H1 (cell line): ENCODE measurements at regions not wholly inside any gene's neighbourhood (a gene's known extent, or its start where the extent isn't known, plus 50 kb on each side); places are given as distances from the start of the nearest gene placed in this dataset.

Experiments used
- CTCF ChIA-PET: fragments of 300-600 bp; sonication (Branson Sonifier 250); formaldehyde crosslinking; loops from one replicate; lab custom pipeline; 2021; ENCODE audit not compliant: partially characterized antibody; lab: Charles Lee
- POLR2A ChIA-PET: fragments of 300-600 bp; sonication (Branson Sonifier 250); formaldehyde crosslinking; loops from one replicate; lab custom pipeline; 2021; ENCODE audit warnings: inconsistent platforms; ENCODE audit not compliant: partially characterized antibody; lab: Charles Lee
- DNase-seq, 2 experiments: peaks; one replicate each; pipeline versions ENCODE4 v3.0.0 to v3.0.0-alpha.2; 2010 to 2022; ENCODE audit warnings: low spot score in 2 of 2, low read depth in 1 of 2, mixed read lengths in 1 of 2
- FAIRE-seq: peaks from 2 replicates; lab custom pipeline; 2011; peaks lifted over from hg19 to GRCh38; lab: Jason Lieb, UNC
- H2AFZ ChIP-seq: 2 replicates; pipeline ENCODE4 v1.8.1; 2012; ENCODE audit warnings: low read length, inconsistent platforms
- H2AK5ac ChIP-seq: 2 replicates; pipeline ENCODE4 v1.6.1; 2013; ENCODE audit warnings: low read depth, low read length
- H2BK120ac ChIP-seq: replicated peaks from 2 replicates; pipeline ENCODE3; 2013; ENCODE audit warnings: low read depth, low read length, inconsistent platforms
- H2BK12ac ChIP-seq: 2 replicates; pipeline ENCODE4 v1.6.1; 2013; ENCODE audit warnings: low read depth, low read length
- H2BK15ac ChIP-seq: 2 replicates; pipeline ENCODE4 v1.6.1; 2013; ENCODE audit warnings: low read length
- H2BK20ac ChIP-seq: 2 replicates; pipeline ENCODE4 v1.6.1; 2013; ENCODE audit warnings: low read length
- H2BK5ac ChIP-seq: 2 replicates; pipeline ENCODE4 v1.6.1; 2013; ENCODE audit warnings: low read depth, low read length
- H3K14ac ChIP-seq: 2 replicates; pipeline ENCODE4 v1.6.1; 2013; ENCODE audit warnings: inconsistent platforms; ENCODE audit not compliant: insufficient read length
- H3K18ac ChIP-seq: 2 replicates; pipeline ENCODE4 v1.6.1; 2013; ENCODE audit warnings: low read length; ENCODE audit errors: extremely low read depth
- H3K23ac ChIP-seq: 2 replicates; pipeline ENCODE4 v1.6.1; 2013; ENCODE audit warnings: inconsistent platforms; ENCODE audit not compliant: insufficient read length
- H3K23me2 ChIP-seq: 2 replicates; pipeline ENCODE4 v1.6.1; 2013; ENCODE audit warnings: low read depth, low read length
- H3K27ac ChIP-seq: 2 replicates; pipeline ENCODE4 v1.6.1; 2011; ENCODE audit warnings: low read depth, low read length, inconsistent platforms
- H3K27me3 ChIP-seq, 4 experiments: replicated peaks in 1 of 4; 1 replicate in 1 of 4; 2 replicates in 3 of 4; pipeline versions ENCODE4 v1.6.1 to v1.8.1; 2011 to 2013; ENCODE audit warnings: low read length in 3 of 4, mild to moderate bottlenecking in 3 of 4, inconsistent platforms in 2 of 4, mixed read lengths in 2 of 4, moderate library complexity in 1 of 4; ENCODE audit not compliant: control insufficient read depth in 3 of 4, insufficient read depth in 3 of 4; ENCODE audit errors: extremely low read depth in 1 of 4
- H3K36me3 ChIP-seq, 4 experiments: 2 replicates each; pipeline versions ENCODE4 v1.6.1 to v1.8.1; 2011 to 2013; ENCODE audit warnings: mild to moderate bottlenecking in 4 of 4, low read length in 3 of 4, moderate library complexity in 2 of 4, control low read depth in 1 of 4, inconsistent platforms in 1 of 4; ENCODE audit not compliant: insufficient read depth in 4 of 4, control insufficient read depth in 2 of 4
- H3K4ac ChIP-seq: replicated peaks from 2 replicates; pipeline ENCODE3; 2013; ENCODE audit warnings: low read length, low read depth, mixed read lengths, inconsistent platforms; ENCODE audit not compliant: insufficient read length
- H3K4me1 ChIP-seq, 4 experiments: replicated peaks in 1 of 4; 1 replicate in 1 of 4; 2 replicates in 3 of 4; pipeline versions ENCODE4 v1.6.1 to v1.8.1; 2011 to 2013; ENCODE audit warnings: low read length in 3 of 4, inconsistent platforms in 2 of 4, mixed read lengths in 1 of 4; ENCODE audit not compliant: insufficient read depth in 4 of 4, control insufficient read depth in 3 of 4
- H3K4me2 ChIP-seq, 2 experiments: 2 replicates each; pipeline versions ENCODE4 v1.6.1 to v1.8.1; 2011 to 2013; ENCODE audit warnings: low read depth in 2 of 2, low read length in 2 of 2, control low read depth in 1 of 2, inconsistent platforms in 1 of 2, mild to moderate bottlenecking in 1 of 2; ENCODE audit not compliant: insufficient read depth in 1 of 2
- H3K4me3 ChIP-seq, 4 experiments: fragments of 200-600, 300-600 bp in 1 of 4; sonication (generic), shearing (Covaris generic), sonication (Bioruptor Twin) in 1 of 4; 2 replicates each; pipeline versions ENCODE4 v1.5.1 to v1.8.1; 2011 to 2016; ENCODE audit warnings: low read length in 4 of 4, low read depth in 3 of 4, control low read depth in 2 of 4, inconsistent platforms in 2 of 4, mild to moderate bottlenecking in 2 of 4, mixed read lengths in 1 of 4, moderate library complexity in 1 of 4; ENCODE audit not compliant: insufficient read depth in 2 of 4; ENCODE audit errors: extremely low read depth in 1 of 4
- H3K56ac ChIP-seq: replicated peaks from 2 replicates; pipeline ENCODE3; 2013; ENCODE audit warnings: low read depth, mild to moderate bottlenecking, mixed read lengths, low read length, inconsistent platforms; ENCODE audit not compliant: insufficient read length
- H3K79me1 ChIP-seq: 2 replicates; pipeline ENCODE4 v1.6.1; 2013; ENCODE audit warnings: low read depth, low read length, control low read depth
- H3K79me2 ChIP-seq, 2 experiments: 2 replicates each; pipeline versions ENCODE4 v1.6.1 to v1.8.1; 2012 to 2013; ENCODE audit warnings: low read length in 2 of 2, mild to moderate bottlenecking in 2 of 2, inconsistent platforms in 1 of 2; ENCODE audit not compliant: insufficient read depth in 2 of 2, control insufficient read depth in 1 of 2
- H3K9ac ChIP-seq, 4 experiments: replicated peaks in 1 of 4; 1 replicate in 1 of 4; 2 replicates in 3 of 4; pipeline versions ENCODE4 v1.6.1 to v1.8.1; 2011 to 2013; ENCODE audit warnings: low read depth in 3 of 4, low read length in 3 of 4, control low read depth in 2 of 4, mild to moderate bottlenecking in 2 of 4, moderate library complexity in 2 of 4, inconsistent platforms in 1 of 4; ENCODE audit errors: extremely low read depth in 1 of 4
- H3K9me3 ChIP-seq, 2 experiments: 2 replicates each; pipeline versions ENCODE4 v1.6.1 to v1.8.1; 2012 to 2013; ENCODE audit warnings: mild to moderate bottlenecking in 2 of 2, moderate library complexity in 2 of 2, control low read depth in 1 of 2, inconsistent platforms in 1 of 2, low read depth in 1 of 2, low read length in 1 of 2, mixed read lengths in 1 of 2; ENCODE audit not compliant: insufficient read depth in 2 of 2
- H4K20me1 ChIP-seq, 2 experiments: replicated peaks in 1 of 2; 2 replicates each; pipeline versions ENCODE3 to v1.8.1; 2011 to 2013; ENCODE audit warnings: inconsistent platforms in 2 of 2, low read length in 2 of 2, mild to moderate bottlenecking in 1 of 2; ENCODE audit not compliant: insufficient read depth in 2 of 2, control insufficient read depth in 1 of 2
- H4K5ac ChIP-seq: 2 replicates; pipeline ENCODE4 v1.6.1; 2013; ENCODE audit warnings: low read length, low read depth, mixed read lengths, inconsistent platforms; ENCODE audit not compliant: insufficient read length
- H4K8ac ChIP-seq: 2 replicates; pipeline ENCODE4 v1.8.0; 2013; ENCODE audit warnings: mild to moderate bottlenecking, moderate library complexity, low read length, inconsistent platforms; ENCODE audit not compliant: insufficient read depth; ENCODE audit errors: extremely low read depth
- H4K91ac ChIP-seq: replicated peaks from 2 replicates; pipeline ENCODE3; 2013; ENCODE audit warnings: low read length, mixed read lengths, inconsistent platforms; ENCODE audit not compliant: insufficient read length
- ASH2L ChIP-seq: fragments of 200-600, 300-600 bp; sonication (generic); IDR thresholded peaks from one replicate; pipeline ENCODE4 v1.7.1; 2017; ENCODE audit warnings: low read length
- CBX8 ChIP-seq: fragments of 300-800, 300-1000 bp; sonication (generic); IDR thresholded peaks from 2 replicates; pipeline ENCODE4 v1.7.1; 2016; ENCODE audit warnings: low read depth, low read length, borderline replicate concordance
- CEBPB ChIP-seq: IDR thresholded peaks from 2 replicates; pipeline ENCODE4 v1.6.1; 2012; ENCODE audit warnings: low read depth, low read length
- CTCF ChIP-seq, 3 experiments: IDR thresholded peaks; 1 replicate in 2 of 3; 2 replicates in 1 of 3; pipeline versions ENCODE4 v1.5.1 to v1.6.1; 2011; ENCODE audit warnings: low read length in 3 of 3, mild to moderate bottlenecking in 3 of 3, inconsistent platforms in 2 of 3, low read depth in 1 of 3, moderate library complexity in 1 of 3; ENCODE audit not compliant: insufficient read depth in 1 of 3; ENCODE audit errors: control extremely low read depth in 1 of 3
- EGR1 ChIP-seq: IDR thresholded peaks from 2 replicates; pipeline ENCODE4 v1.6.1; 2011; ENCODE audit warnings: low read depth, low read length, borderline replicate concordance
- HDAC6 ChIP-seq: IDR thresholded peaks from one replicate; pipeline ENCODE4 v1.7.1; 2012; ENCODE audit warnings: low read depth, mild to moderate bottlenecking, inconsistent platforms, low read length, moderate library complexity
- KDM5A ChIP-seq: fragments of 200-600 bp; IDR thresholded peaks from 2 replicates; pipeline ENCODE4 v1.7.1; 2012; ENCODE audit warnings: mild to moderate bottlenecking, low read length, inconsistent platforms, mixed read lengths
- RAD21 ChIP-seq, 2 experiments: IDR thresholded peaks in 1 of 2; conservative IDR thresholded peaks in 1 of 2; 2 replicates each; pipeline ENCODE4 v1.6.1; 2011; ENCODE audit warnings: low read depth in 2 of 2, low read length in 2 of 2, improper control_type of control experiment in 1 of 2, inconsistent platforms in 1 of 2, mild to moderate bottlenecking in 1 of 2, moderate library complexity in 1 of 2
- RBBP5 ChIP-seq: IDR thresholded peaks from 2 replicates; pipeline ENCODE4 v1.7.1; 2012; ENCODE audit warnings: low read depth, mild to moderate bottlenecking, inconsistent platforms, low read length, moderate library complexity, borderline replicate concordance
- SIRT6 ChIP-seq: IDR thresholded peaks from one replicate; pipeline ENCODE4 v1.7.1; 2012; ENCODE audit warnings: low read length, inconsistent platforms
- SP2 ChIP-seq: IDR thresholded peaks from 2 replicates; pipeline ENCODE4 v1.6.1; 2012; ENCODE audit warnings: mild to moderate bottlenecking, low read length, inconsistent platforms
- SUZ12 ChIP-seq: fragments of 200-600 bp; sonication (generic); IDR thresholded peaks from 2 replicates; pipeline ENCODE4 v1.6.1; 2012; ENCODE audit warnings: mild to moderate bottlenecking, inconsistent platforms, low read length, moderate library complexity, mixed read lengths
- ZNF274 ChIP-seq: IDR thresholded peaks from 2 replicates; pipeline ENCODE4 v1.7.0; 2012; ENCODE audit warnings: low read length, borderline replicate concordance; ENCODE audit errors: extremely low read depth
- WGBS, 2 experiments: shearing (Covaris generic) in 1 of 2; methylation state at CpG; one replicate each; pipeline versions ENCODE4 v1.1.6 to v1.1.7; 2013 to 2015; ENCODE audit warnings: low lambda C conversion rate in 2 of 2, mixed read lengths in 2 of 2, inconsistent platforms in 1 of 2, low coverage in 1 of 2, missing lambda C conversion rate in 1 of 2; ENCODE audit not compliant: insufficient replicate concordance in 2 of 2, insufficient coverage in 1 of 2, insufficient read length in 1 of 2; ENCODE audit errors: extremely low coverage in 1 of 2, missing lambda C conversion rate in 1 of 2; 5-methylcytosine and 5-hydroxymethylcytosine counted together

GRCh38 chr11:127054153-127054552 lies 53.6 kb upstream of the KIRREL3 start:
- POLR2A ChIA-PET: no interaction called here
- Histone ChIP-seq H3K4me1 (peaks cover 3 to 9% (median 8%) of the 10 kb centered on the region in 4 experiments; a peak in 6 of 7 replicates), H3K36me3 (no peaks in the 10 kb centered on the region), H4K91ac (no peak overlapping the region), H4K5ac (no peak overlapping the region), H2BK5ac (no peak overlapping the region), H4K20me1 (no peaks in the 10 kb centered on the region), H2AK5ac (no peak overlapping the region), H3K56ac (no peak overlapping the region), H3K79me1 (no peaks in the 10 kb centered on the region), H3K14ac (no peak overlapping the region), H3K23ac (no peak overlapping the region), H2BK12ac (no peak overlapping the region), H3K4me2 (no peak overlapping the region), H2BK15ac (no peak overlapping the region), H3K9me3 (no peaks in the 10 kb centered on the region), H3K27me3 (no peaks in the 10 kb centered on the region; a peak in 1 of 7 replicates), H3K9ac (no peak overlapping the region), H4K8ac (no peak overlapping the region), H3K23me2 (no peaks in the 10 kb centered on the region), H2BK20ac (no peak overlapping the region), H2AFZ (no peak overlapping the region), H3K18ac (no peak overlapping the region), H3K4me3 (no peak overlapping the region), H2BK120ac (no peak overlapping the region), H3K27ac (no peak overlapping the region), H3K79me2 (no peaks in the 10 kb centered on the region), H3K4ac (no peak overlapping the region)
- no peak for DNase-seq
- CTCF ChIA-PET: interaction anchor here (0.6 to 1.5 kb wide), 3 partner anchors 9 to 522 kb away, joined by 3 read pairs; no protein-coding TSS in a partner anchor
- WGBS, 2 experiments: 90% methylated on average over 2 of the region's 2 CpGs; no CpG with 5 or more reads in 1 of the 2 experiments
- no peak for FAIRE-seq
- TF ChIP-seq CTCF (IDR thresholded peaks at IDR 0.05; ENCODE audit: control extremely low read depth in 1 of 3, insufficient read depth in 1 of 3, low read depth in 1 of 3, low read length in 3 of 3) (no peak), ASH2L (no peak), CBX8 (no peak), HDAC6 (no peak), SIRT6 (no peak), SP2 (no peak), CEBPB (no peak), ZNF274 (no peak), KDM5A (no peak), SUZ12 (no peak), RAD21 (IDR thresholded peaks at IDR 0.05 in 1 of 2, conservative IDR thresholded peaks at IDR 0.05 in 1 of 2; ENCODE audit: low read depth in 2 of 2, low read length in 2 of 2) (no peak), EGR1 (no peak), RBBP5 (no peak)
